ENCODE measurements at regions not wholly inside any gene's neighbourhood (a gene's known extent, or its start where the extent isn't known, plus 50 kb on each side); places are given as distances from the start of the nearest gene placed in this dataset.

DNA sequence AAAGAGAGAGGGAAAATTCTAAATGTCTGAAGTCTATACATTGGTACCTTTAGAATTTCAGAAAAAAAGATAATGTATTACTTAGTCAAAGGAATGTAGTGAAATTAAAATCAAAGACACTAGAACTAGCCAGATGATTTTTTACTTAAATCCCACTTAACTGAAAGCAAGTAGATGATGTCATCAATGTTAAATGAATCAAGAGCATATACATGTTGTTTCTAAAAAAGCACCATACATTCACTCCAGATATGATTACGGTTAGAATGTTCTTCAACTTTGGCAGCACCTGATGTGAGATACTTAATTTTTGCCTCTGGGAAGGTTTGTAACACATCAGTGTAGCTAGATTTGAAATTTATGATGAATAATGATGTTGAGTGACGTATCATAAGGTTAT is 576.7 kb upstream of the CNTNAP2 start:
- H3K9me2 ChIP-seq (ENCODE audit: low read depth, low read length) = no peaks in the 10 kb centered on the region
- H3K4me1 ChIP-seq (ENCODE audit: insufficient read depth, low read length, severe bottlenecking) = no peaks in the 10 kb centered on the region
- H2AFZ ChIP-seq (ENCODE audit: low read length) = no peak overlapping the region
- H3K27ac ChIP-seq (ENCODE audit: low read depth, low read length, poor library complexity, severe bottlenecking) = no peak overlapping the region
- TF ChIP-seq, protein P1, sequence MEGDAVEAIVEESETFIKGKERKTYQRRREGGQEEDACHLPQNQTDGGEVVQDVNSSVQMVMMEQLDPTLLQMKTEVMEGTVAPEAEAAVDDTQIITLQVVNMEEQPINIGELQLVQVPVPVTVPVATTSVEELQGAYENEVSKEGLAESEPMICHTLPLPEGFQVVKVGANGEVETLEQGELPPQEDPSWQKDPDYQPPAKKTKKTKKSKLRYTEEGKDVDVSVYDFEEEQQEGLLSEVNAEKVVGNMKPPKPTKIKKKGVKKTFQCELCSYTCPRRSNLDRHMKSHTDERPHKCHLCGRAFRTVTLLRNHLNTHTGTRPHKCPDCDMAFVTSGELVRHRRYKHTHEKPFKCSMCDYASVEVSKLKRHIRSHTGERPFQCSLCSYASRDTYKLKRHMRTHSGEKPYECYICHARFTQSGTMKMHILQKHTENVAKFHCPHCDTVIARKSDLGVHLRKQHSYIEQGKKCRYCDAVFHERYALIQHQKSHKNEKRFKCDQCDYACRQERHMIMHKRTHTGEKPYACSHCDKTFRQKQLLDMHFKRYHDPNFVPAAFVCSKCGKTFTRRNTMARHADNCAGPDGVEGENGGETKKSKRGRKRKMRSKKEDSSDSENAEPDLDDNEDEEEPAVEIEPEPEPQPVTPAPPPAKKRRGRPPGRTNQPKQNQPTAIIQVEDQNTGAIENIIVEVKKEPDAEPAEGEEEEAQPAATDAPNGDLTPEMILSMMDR (IDR thresholded peaks at IDR 0.05; ENCODE audit: low read length) = no peak
- no peak for TF ChIP-seq EZH2 (IDR thresholded peaks at IDR 0.05; ENCODE audit: borderline replicate concordance, low read length)
- H3K9me3 ChIP-seq (ENCODE audit: low read length) = no peaks in the 10 kb centered on the region
- no peaks in the 10 kb centered on the region for H3K36me3 ChIP-seq (ENCODE audit: insufficient read depth, low read length)
- H3K4me3 ChIP-seq (ENCODE audit: low read depth, low read length, poor library complexity, severe bottlenecking) = no peak overlapping the region
- no peaks in the 10 kb centered on the region for H3K79me2 ChIP-seq (ENCODE audit: insufficient read depth, low read length)
- H3F3A ChIP-seq (ENCODE audit: insufficient read depth, low read length) = no peaks in the 10 kb centered on the region
- no peaks in the 10 kb centered on the region for H3K27me3 ChIP-seq (ENCODE audit: insufficient read depth, low read length)
- H3K9ac ChIP-seq (ENCODE audit: low read length) = no peak overlapping the region
- no peak overlapping the region for H3K4me2 ChIP-seq (ENCODE audit: low read length)
- no peaks in the 10 kb centered on the region for H4K20me1 ChIP-seq (ENCODE audit: insufficient read depth, low read length)

DNA sequence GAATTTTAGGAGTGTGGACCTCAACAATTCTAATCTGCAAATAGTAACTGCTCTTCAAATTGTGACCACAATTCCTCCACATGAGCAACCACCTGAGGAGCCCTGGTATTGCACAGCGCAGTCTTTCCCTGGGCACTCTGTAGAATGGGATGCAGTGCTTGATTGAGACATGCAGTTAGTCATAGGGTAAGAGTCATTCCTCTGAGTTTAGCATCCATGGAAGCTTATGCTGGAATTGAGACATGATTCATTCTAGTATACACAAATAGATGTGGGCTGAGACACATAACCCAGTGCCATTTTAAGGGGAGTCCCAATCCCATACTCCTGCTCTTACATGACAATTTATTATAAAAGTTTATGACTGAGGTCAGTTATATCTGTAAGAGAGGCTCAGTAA is 582.3 kb upstream of the CNTNAP2 start:
- no peaks in the 10 kb centered on the region for H3K27me3 ChIP-seq (ENCODE audit: insufficient read depth, low read length)
- H3K9me2 ChIP-seq (ENCODE audit: low read depth, low read length) = no peaks in the 10 kb centered on the region
- TF ChIP-seq, protein P1 (IDR thresholded peaks at IDR 0.05; ENCODE audit: low read length) = no peak
- no peak for TF ChIP-seq EZH2 (IDR thresholded peaks at IDR 0.05; ENCODE audit: borderline replicate concordance, low read length)
- no peaks in the 10 kb centered on the region for H3F3A ChIP-seq (ENCODE audit: insufficient read depth, low read length)
- H3K9ac ChIP-seq (ENCODE audit: low read length) = no peak overlapping the region
- H3K36me3 ChIP-seq (ENCODE audit: insufficient read depth, low read length) = no peaks in the 10 kb centered on the region
- no peak overlapping the region for H3K4me2 ChIP-seq (ENCODE audit: low read length)
- H3K4me3 ChIP-seq (ENCODE audit: low read depth, low read length, poor library complexity, severe bottlenecking) = no peak overlapping the region
- H3K9me3 ChIP-seq (ENCODE audit: low read length) = no peaks in the 10 kb centered on the region
- H3K79me2 ChIP-seq (ENCODE audit: insufficient read depth, low read length) = no peaks in the 10 kb centered on the region
- no peaks in the 10 kb centered on the region for H3K4me1 ChIP-seq (ENCODE audit: insufficient read depth, low read length, severe bottlenecking)
- H3K27ac ChIP-seq (ENCODE audit: low read depth, low read length, poor library complexity, severe bottlenecking) = no peak overlapping the region
- no peak overlapping the region for H2AFZ ChIP-seq (ENCODE audit: low read length)
- no peaks in the 10 kb centered on the region for H4K20me1 ChIP-seq (ENCODE audit: insufficient read depth, low read length)

DNA sequence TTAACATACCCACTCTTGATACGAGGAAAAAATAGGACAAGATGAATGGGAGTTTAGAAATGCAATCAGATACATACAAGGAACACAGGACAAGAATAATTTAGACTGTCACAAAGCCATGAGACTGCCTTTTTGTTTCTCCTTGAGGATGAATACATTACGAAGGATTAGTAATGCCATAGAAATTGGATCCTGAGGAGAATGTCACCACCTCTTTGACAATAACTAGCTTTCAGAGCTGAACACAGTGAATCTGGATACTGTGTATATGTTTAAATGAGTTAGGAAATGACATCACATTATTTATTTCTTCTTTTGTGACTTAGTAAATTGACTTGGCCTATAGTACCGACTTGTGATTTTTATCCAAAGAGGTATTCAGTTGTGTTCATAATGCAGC is 596.3 kb upstream of the CNTNAP2 start:
- H3K36me3 ChIP-seq (ENCODE audit: insufficient read depth, low read length) = no peaks in the 10 kb centered on the region
- TF ChIP-seq, protein P1 (IDR thresholded peaks at IDR 0.05; ENCODE audit: low read length) = no peak
- no peak for TF ChIP-seq EZH2 (IDR thresholded peaks at IDR 0.05; ENCODE audit: borderline replicate concordance, low read length)
- no peak overlapping the region for H3K4me3 ChIP-seq (ENCODE audit: low read depth, low read length, poor library complexity, severe bottlenecking)
- H3K9me2 ChIP-seq (ENCODE audit: low read depth, low read length) = no peaks in the 10 kb centered on the region
- H2AFZ ChIP-seq (ENCODE audit: low read length) = no peak overlapping the region
- H3K27ac ChIP-seq (ENCODE audit: low read depth, low read length, poor library complexity, severe bottlenecking) = no peak overlapping the region
- no peaks in the 10 kb centered on the region for H3K4me1 ChIP-seq (ENCODE audit: insufficient read depth, low read length, severe bottlenecking)
- no peaks in the 10 kb centered on the region for H3F3A ChIP-seq (ENCODE audit: insufficient read depth, low read length)
- H3K27me3 ChIP-seq (ENCODE audit: insufficient read depth, low read length) = no peaks in the 10 kb centered on the region
- H3K9ac ChIP-seq (ENCODE audit: low read length) = no peak overlapping the region
- no peaks in the 10 kb centered on the region for H3K79me2 ChIP-seq (ENCODE audit: insufficient read depth, low read length)
- H3K4me2 ChIP-seq (ENCODE audit: low read length) = no peak overlapping the region
- H3K9me3 ChIP-seq (ENCODE audit: low read length) = no peaks in the 10 kb centered on the region
- H4K20me1 ChIP-seq (ENCODE audit: insufficient read depth, low read length) = no peaks in the 10 kb centered on the region

Data from OCI-LY1 (cell line).